BE2C (cell line): ENCODE measurements at regions not wholly inside any gene's neighbourhood (a gene's known extent, or its start where the extent isn't known, plus 50 kb on each side); places are given as distances from the start of the nearest gene placed in this dataset.
"Not testable (repeated sequence)": the region's sequence is repeated elsewhere in the genome, so short reads cannot be mapped to it uniquely, and the experiment has no call there.

Experiments used
- DNase-seq: peaks from one replicate; pipeline ENCODE4 v3.0.0-alpha.2; 2020
- H3K27me3 ChIP-seq: fragments of 250-450 bp; sonication (Bioruptor Pico); 2 replicates; pipeline ENCODE4 v1.5.1; 2020; ENCODE audit warnings: mild to moderate bottlenecking
- H3K36me3 ChIP-seq: fragments of 250-450 bp; sonication (Bioruptor Pico); 2 replicates; pipeline ENCODE4 v1.5.1; 2020; ENCODE audit warnings: mild to moderate bottlenecking
- H3K4me1 ChIP-seq: fragments of 250-450 bp; sonication (Bioruptor Pico); 2 replicates; pipeline ENCODE4 v1.5.1; 2020
- H3K4me3 ChIP-seq: 2 replicates; pipeline ENCODE4 v1.5.1; 2011; ENCODE audit warnings: low read depth, low read length
- H3K9me3 ChIP-seq: fragments of 250-450 bp; sonication (Bioruptor Pico); 2 replicates; pipeline ENCODE4 v1.5.1; 2020
- CTCF ChIP-seq: IDR thresholded peaks from 2 replicates; pipeline ENCODE4 v1.5.1; 2012; ENCODE audit warnings: mild to moderate bottlenecking, low read depth, low read length

GRCh38 chr21:28581976-28582375, 410.7 kb downstream of the LTN1 start:
- TF ChIP-seq CTCF = no peak
- DNase-seq = no peak
- H3K4me3 ChIP-seq = no peak overlapping the region
- no peaks in the 10 kb centered on the region; the same call in 1 of the 2 replicates for H3K4me1 ChIP-seq
- no peaks in the 10 kb centered on the region for H3K36me3 ChIP-seq
- no peaks in the 10 kb centered on the region for H3K9me3 ChIP-seq
- H3K27me3 ChIP-seq = no peaks in the 10 kb centered on the region

GRCh38 chr21:28581311-28581731, 411.4 kb downstream of the LTN1 start:
- not testable (repeated sequence) for H3K9me3 ChIP-seq, H3K36me3 ChIP-seq, H3K27me3 ChIP-seq, H3K4me3 ChIP-seq, H3K4me1 ChIP-seq, DNase-seq

- no peaks in the 10 kb centered on the region for H3K36me3 ChIP-seq
- no peaks in the 10 kb centered on the region for H3K9me3 ChIP-seq
- no peak overlapping the region for H3K4me3 ChIP-seq
- no peak for TF ChIP-seq CTCF
- no peak for DNase-seq
- H3K4me1 ChIP-seq = no peaks in the 10 kb centered on the region; the same call in 1 of the 2 replicates
- H3K27me3 ChIP-seq = no peaks in the 10 kb centered on the region
Measured at GRCh38 chr21:28580585-28580984, 412.1 kb downstream of the LTN1 start.

DNA sequence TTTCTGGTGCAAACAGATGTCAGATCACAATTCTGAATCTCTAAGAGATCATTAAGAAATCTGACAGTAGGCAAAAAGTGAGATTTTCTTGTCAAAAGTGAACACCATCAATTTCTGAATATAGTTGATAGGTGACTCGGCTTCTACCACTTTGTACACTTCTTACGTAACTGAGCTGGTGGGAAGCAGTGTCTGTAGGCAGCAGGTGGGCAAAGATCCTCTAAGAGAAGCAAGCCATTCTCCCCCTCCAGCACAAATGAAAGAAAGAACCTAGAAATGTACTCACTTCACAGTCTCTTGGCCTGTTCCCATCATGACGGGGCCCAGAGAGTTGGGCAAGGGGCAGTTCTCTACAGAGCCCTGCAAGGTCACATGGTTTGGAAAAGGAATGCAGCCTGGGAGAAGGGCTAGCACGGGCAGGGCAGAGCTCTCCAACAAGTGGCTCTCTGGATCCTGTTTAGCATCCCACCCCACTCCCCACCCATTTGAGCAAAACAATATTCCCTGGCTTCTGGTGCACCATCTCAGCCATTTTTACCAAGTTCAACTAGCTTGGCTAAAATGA, 412.6 kb downstream of the LTN1 start:
- DNase-seq = no peak
- TF ChIP-seq CTCF = no peak
- Histone ChIP-seq H3K4me1 (no peaks in the 10 kb centered on the region; the same call in 1 of the 2 replicates), H3K36me3 (no peaks in the 10 kb centered on the region), H3K27me3 (no peaks in the 10 kb centered on the region), H3K4me3 (no peak overlapping the region), H3K9me3 (no peaks in the 10 kb centered on the region)

- Histone ChIP-seq H3K36me3 (no peaks in the 10 kb centered on the region), H3K9me3 (no peaks in the 10 kb centered on the region; the same call in 1 of the 2 replicates), H3K27me3 (no peaks in the 10 kb centered on the region), H3K4me1 (no peaks in the 10 kb centered on the region), H3K4me3 (no peak overlapping the region)
- TF ChIP-seq CTCF = no peak
- no peak for DNase-seq
Measured at GRCh38 chr21:28568692-28569091, 424.0 kb downstream of the LTN1 start.

GRCh38 chr21:28563933-28564332, 428.7 kb downstream of the LTN1 start:
- not testable (repeated sequence) for H3K27me3 ChIP-seq, DNase-seq, H3K4me1 ChIP-seq, H3K4me3 ChIP-seq, H3K36me3 ChIP-seq, H3K9me3 ChIP-seq

- Histone ChIP-seq H3K4me3 (no peak overlapping the region), H3K4me1 (no peaks in the 10 kb centered on the region), H3K36me3 (no peaks in the 10 kb centered on the region), H3K9me3 (no peaks in the 10 kb centered on the region; the same call in 1 of the 2 replicates), H3K27me3 (no peaks in the 10 kb centered on the region)
- TF ChIP-seq CTCF = no peak
- no peak for DNase-seq
Measured at GRCh38 chr21:28561772-28562171, 430.9 kb downstream of the LTN1 start.
